ENCODE measurements at regions not wholly inside any gene's neighbourhood (a gene's known extent, or its start where the extent isn't known, plus 50 kb on each side); places are given as distances from the start of the nearest gene placed in this dataset.

GRCh38 chr1:221469476-221469875 lies 272.4 kb downstream of the DUSP10 start:
- DNase-seq (ENCODE audit: low read depth) = no peak
- TF ChIP-seq CTCF (IDR thresholded peaks at IDR 0.05; ENCODE audit: insufficient read depth, low read depth, low read length, missing control alignments) = no peak
- no peak overlapping the region for H3K4me3 ChIP-seq (ENCODE audit: low read length)

- DNase-seq (ENCODE audit: low read depth) = peak; percentile 13
- no peak for TF ChIP-seq CTCF (IDR thresholded peaks at IDR 0.05; ENCODE audit: insufficient read depth, low read depth, low read length, missing control alignments)
- H3K4me3 ChIP-seq (ENCODE audit: low read length) = no peak overlapping the region
Measured at GRCh38 chr1:221470000-221470698, 271.7 kb downstream of the DUSP10 start.

GRCh38 chr1:221473411-221473810 lies 268.5 kb downstream of the DUSP10 start:
- TF ChIP-seq CTCF (IDR thresholded peaks at IDR 0.05; ENCODE audit: insufficient read depth, low read depth, low read length, missing control alignments) = no peak
- no peak overlapping the region for H3K4me3 ChIP-seq (ENCODE audit: low read length)
- DNase-seq (ENCODE audit: low read depth) = no peak

GRCh38 chr1:221477252-221477651 lies 264.6 kb downstream of the DUSP10 start:
- TF ChIP-seq CTCF (IDR thresholded peaks at IDR 0.05; ENCODE audit: insufficient read depth, low read depth, low read length, missing control alignments) = no peak

GRCh38 chr1:221478050-221478949 lies 263.6 kb downstream of the DUSP10 start:
- peak; percentile 98 for TF ChIP-seq CTCF (IDR thresholded peaks at IDR 0.05; ENCODE audit: insufficient read depth, low read depth, low read length, missing control alignments)
- DNase-seq (ENCODE audit: low read depth) = peak; percentile 89
- no peak overlapping the region for H3K4me3 ChIP-seq (ENCODE audit: low read length)

More at GRCh38 chr1:221477252-221477651, 264.6 kb downstream of the DUSP10 start:
- no peak overlapping the region for H3K4me3 ChIP-seq (ENCODE audit: low read length)
- no peak for DNase-seq (ENCODE audit: low read depth)

GRCh38 chr1:221487781-221488524 lies 253.9 kb downstream of the DUSP10 start:
- DNase-seq (ENCODE audit: low read depth) = peak; percentile 88
- no peak for TF ChIP-seq CTCF (IDR thresholded peaks at IDR 0.05; ENCODE audit: insufficient read depth, low read depth, low read length, missing control alignments)
- H3K4me3 ChIP-seq (ENCODE audit: low read length) = no peak overlapping the region
